Spleen (tissue), 11 donors: ENCODE measurements at regions not wholly inside any gene's neighbourhood (a gene's known extent, or its start where the extent isn't known, plus 50 kb on each side); places are given as distances from the start of the nearest gene placed in this dataset.

Experiments
- DNase-seq: peaks from one replicate; pipeline ENCODE4 v3.0.0-alpha.2; 2020
- H3K27ac ChIP-seq, 8 donors: fragments of 200-600 bp; sonication (generic) in 7 of 8; 1 replicate in 4 of 8; 2 replicates in 4 of 8; pipeline versions ENCODE4 v1.5.0 to v1.8.0; 2016 to 2021; ENCODE audit warnings: inconsistent platforms in 4 of 8, mild to moderate bottlenecking in 4 of 8, moderate library complexity in 1 of 8
- H3K27me3 ChIP-seq, 7 donors: fragments of 200-600 bp; sonication (generic) in 6 of 7; replicated peaks in 1 of 7; 1 replicate in 4 of 7; 2 replicates in 3 of 7; pipeline versions ENCODE4 v1.5.0 to v1.8.0; 2016 to 2021; ENCODE audit warnings: inconsistent platforms in 3 of 7, mild to moderate bottlenecking in 1 of 7
- H3K36me3 ChIP-seq, 6 donors: fragments of 200-600 bp; sonication (generic) in 5 of 6; 1 replicate in 4 of 6; 2 replicates in 2 of 6; pipeline versions ENCODE4 v1.5.0 to v1.8.0; 2016 to 2021; ENCODE audit warnings: inconsistent platforms in 2 of 6
- H3K4me1 ChIP-seq, 6 donors: fragments of 200-600 bp; sonication (generic) in 5 of 6; 1 replicate in 3 of 6; 2 replicates in 3 of 6; pipeline versions ENCODE4 v1.5.0 to v1.8.0; 2016 to 2021; ENCODE audit warnings: inconsistent platforms in 3 of 6
- H3K4me3 ChIP-seq, 8 donors: fragments of 200-600 bp; sonication (generic) in 7 of 8; 1 replicate in 4 of 8; 2 replicates in 4 of 8; pipeline versions ENCODE4 v1.5.0 to v1.8.0; 2016 to 2021; ENCODE audit warnings: inconsistent platforms in 4 of 8, mild to moderate bottlenecking in 4 of 8, moderate library complexity in 2 of 8
- H3K9me3 ChIP-seq, 8 donors: fragments of 200-600 bp; sonication (generic) in 7 of 8; 1 replicate in 4 of 8; 2 replicates in 4 of 8; pipeline versions ENCODE4 v1.5.0 to v1.8.0; 2016 to 2021; ENCODE audit warnings: inconsistent platforms in 4 of 8
- POLR2A ChIP-seq, 3 donors: fragments of 450-650 bp; IDR thresholded peaks; one replicate each; pipeline ENCODE4 v1.5.1; 2017; ENCODE audit warnings: antibody characterized with exemption in 3 of 3, mild to moderate bottlenecking in 1 of 3
- POLR2AphosphoS5 ChIP-seq, 3 donors: sonication (generic); formaldehyde crosslinking; IDR thresholded peaks; one replicate each; pipeline ENCODE4 v1.5.1; 2017; ENCODE audit warnings: antibody characterized with exemption in 3 of 3
- WGBS, 5 donors: extraction: QIAGEN DNeasy Blood & Tissue Kit in 3 of 5; methylation state at CpG; one replicate each; pipeline versions ENCODE4 v1.1.5 to v1.1.7; 2013 to 2018; 5-methylcytosine and 5-hydroxymethylcytosine counted together
- intact Hi-C: fragments of 100-400 bp; cut with DNase I; formaldehyde crosslinking; loops from one replicate; pipeline ENCODE4 v1.15.0; 2023; ENCODE audit warnings: low total_unique reads
- TF ChIP-seq, protein P1 (sequence below), 11 experiments: fragments of 200-600 bp in 7 of 11; fragments of 450-650 bp in 4 of 11; sonication (generic) in 4 of 11; IDR thresholded peaks in 8 of 11; conservative IDR thresholded peaks in 3 of 11; 1 replicate in 7 of 11; 2 replicates in 4 of 11; pipeline versions ENCODE4 v1.4.0 to v1.8.0; 2016 to 2021; ENCODE audit warnings: antibody characterized with exemption in 11 of 11, inconsistent platforms in 4 of 11, mild to moderate bottlenecking in 1 of 11
- donor health status: healthy with polysubstance abuse.
- donor health status: DM: no; HTN: no; CAD: no; lungs with moderate emphysema.
- donor health status: DM: no; HTN: no; CAD: no.
- donor health status: Bipolar disorder and iron deficiency.
- donor health status: healthy.
- donor health status: DM: no; HTN: no; CAD: no.
- donor health status: DM: yes; HTN: yes; CAD: no.

DNA sequence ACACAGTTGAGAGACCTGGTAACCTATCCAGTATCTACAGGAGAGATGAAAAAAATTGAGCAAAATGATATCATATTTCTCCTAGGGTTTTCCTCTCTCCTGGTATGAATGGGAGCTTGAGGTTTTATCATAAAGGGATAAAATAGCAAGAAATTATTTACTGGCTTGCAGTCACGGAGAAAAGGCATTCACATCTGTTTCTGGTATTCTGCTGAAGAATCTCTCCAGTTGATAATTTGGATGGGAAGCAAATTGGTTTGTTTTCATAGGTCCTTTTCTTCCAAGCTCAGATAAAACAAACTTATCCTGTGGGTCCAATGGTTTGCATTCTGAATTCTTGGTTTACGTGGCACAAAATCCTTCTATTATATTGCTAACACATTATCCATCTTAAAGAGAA, 83.1 kb upstream of the GYPA start:
- intact Hi-C loops, result no loop called here
- no peak for DNase-seq
- Histone ChIP-seq H3K27me3 (no peaks in the 10 kb centered on the region), H3K9me3 (no peaks in the 10 kb centered on the region), H3K27ac (no peak overlapping the region), H3K4me3 (no peak overlapping the region), H3K36me3 (no peaks in the 10 kb centered on the region), H3K4me1 (no peaks in the 10 kb centered on the region)
- TF ChIP-seq, protein P1, sequence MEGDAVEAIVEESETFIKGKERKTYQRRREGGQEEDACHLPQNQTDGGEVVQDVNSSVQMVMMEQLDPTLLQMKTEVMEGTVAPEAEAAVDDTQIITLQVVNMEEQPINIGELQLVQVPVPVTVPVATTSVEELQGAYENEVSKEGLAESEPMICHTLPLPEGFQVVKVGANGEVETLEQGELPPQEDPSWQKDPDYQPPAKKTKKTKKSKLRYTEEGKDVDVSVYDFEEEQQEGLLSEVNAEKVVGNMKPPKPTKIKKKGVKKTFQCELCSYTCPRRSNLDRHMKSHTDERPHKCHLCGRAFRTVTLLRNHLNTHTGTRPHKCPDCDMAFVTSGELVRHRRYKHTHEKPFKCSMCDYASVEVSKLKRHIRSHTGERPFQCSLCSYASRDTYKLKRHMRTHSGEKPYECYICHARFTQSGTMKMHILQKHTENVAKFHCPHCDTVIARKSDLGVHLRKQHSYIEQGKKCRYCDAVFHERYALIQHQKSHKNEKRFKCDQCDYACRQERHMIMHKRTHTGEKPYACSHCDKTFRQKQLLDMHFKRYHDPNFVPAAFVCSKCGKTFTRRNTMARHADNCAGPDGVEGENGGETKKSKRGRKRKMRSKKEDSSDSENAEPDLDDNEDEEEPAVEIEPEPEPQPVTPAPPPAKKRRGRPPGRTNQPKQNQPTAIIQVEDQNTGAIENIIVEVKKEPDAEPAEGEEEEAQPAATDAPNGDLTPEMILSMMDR (IDR thresholded peaks at IDR 0.05 in 8 of 11, conservative IDR thresholded peaks at IDR 0.05 in 3 of 11), result no peak
- no peak for TF ChIP-seq POLR2AphosphoS5 (IDR thresholded peaks at IDR 0.05)
- no peak for TF ChIP-seq POLR2A (IDR thresholded peaks at IDR 0.05)
- 79 to 88% (median 83%) methylated on average over 2 of the region's 2 CpGs for WGBS, 5 donors

DNA sequence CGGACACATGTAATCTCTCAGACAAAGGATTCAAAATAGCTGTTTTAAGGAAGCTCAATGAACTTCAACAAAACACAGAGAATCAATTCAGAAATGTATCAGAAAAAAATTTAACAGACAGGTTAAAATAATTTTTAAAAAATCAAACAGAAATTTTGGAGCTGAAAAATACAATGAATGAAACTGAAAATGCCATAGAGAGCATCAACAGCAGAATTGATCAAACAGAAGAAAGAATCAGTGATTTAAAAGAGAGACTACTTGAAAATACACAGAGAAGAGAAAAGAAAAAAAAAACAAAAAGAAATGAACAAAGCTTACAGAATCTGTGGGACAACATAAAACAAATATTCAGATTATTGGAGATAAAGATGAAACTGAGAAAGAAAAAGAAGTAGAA, 118.8 kb upstream of the GYPA start:
- Histone ChIP-seq H3K4me1 (no peaks in the 10 kb centered on the region), H3K36me3 (no peaks in the 10 kb centered on the region), H3K4me3 (no peak overlapping the region), H3K9me3 (peaks cover 0 to 42% (median 23%) of the 10 kb centered on the region in 8 donors), H3K27ac (no peak overlapping the region), H3K27me3 (no peaks in the 10 kb centered on the region)
- WGBS, 5 donors, result 87 to 100% (median 91%) methylated on average over 1 of the region's 1 CpG
- no peak for DNase-seq
- intact Hi-C loops, result no loop called here
- TF ChIP-seq POLR2AphosphoS5 (IDR thresholded peaks at IDR 0.05), result no peak

DNA sequence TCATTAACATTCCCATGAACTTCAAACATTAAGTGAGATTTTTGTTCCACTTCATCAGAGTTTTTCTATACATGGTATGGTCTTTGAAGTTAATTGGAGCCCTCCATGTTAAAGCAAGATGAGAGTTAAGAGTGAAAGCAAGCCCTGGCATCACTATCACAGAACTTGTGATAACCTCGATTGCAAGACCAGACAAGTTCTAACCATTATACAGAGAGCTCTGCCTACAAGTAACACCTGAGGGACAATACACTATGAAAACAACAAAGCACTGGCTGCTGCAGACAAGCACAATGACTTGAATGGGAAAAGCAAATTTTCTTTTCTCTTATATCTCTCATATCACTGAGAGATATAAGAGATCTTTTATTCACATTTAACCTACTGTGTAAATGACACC, 126.6 kb upstream of the GYPA start:
- H3K9me3 ChIP-seq, result no peaks in the 10 kb centered on the region
- H3K27me3 ChIP-seq, result no peaks in the 10 kb centered on the region
- H3K4me1 ChIP-seq, result no peaks in the 10 kb centered on the region
- intact Hi-C loops, result no loop called here
- no peak overlapping the region for H3K27ac ChIP-seq
- no peak for DNase-seq
- WGBS, 5 donors, result 69 to 91% (median 83%) methylated on average over 1 of the region's 1 CpG
- no peak overlapping the region for H3K4me3 ChIP-seq
- no peaks in the 10 kb centered on the region for H3K36me3 ChIP-seq
- TF ChIP-seq POLR2AphosphoS5 (IDR thresholded peaks at IDR 0.05) (no peak), POLR2A (IDR thresholded peaks at IDR 0.05) (no peak)
- TF ChIP-seq, protein P1 (IDR thresholded peaks at IDR 0.05 in 8 of 11, conservative IDR thresholded peaks at IDR 0.05 in 3 of 11), result no peak

DNA sequence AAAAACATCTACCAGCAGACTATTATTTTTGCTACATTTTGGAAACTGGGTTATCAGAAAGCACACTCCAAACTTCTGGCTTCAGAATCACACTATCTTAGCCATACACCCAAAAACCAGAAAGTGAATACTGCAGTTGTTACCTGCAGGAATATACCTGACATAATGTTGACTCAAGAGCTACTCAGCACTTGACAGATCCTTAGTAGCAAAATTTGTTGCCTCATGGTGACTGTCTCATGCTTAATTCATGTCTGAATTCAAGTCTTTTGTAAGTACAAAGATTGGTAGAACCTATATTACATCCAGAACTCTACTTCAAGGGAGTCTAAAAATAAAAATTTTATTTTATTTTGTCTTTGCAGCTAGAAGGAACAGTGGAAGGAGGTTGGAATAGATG, 140.2 kb upstream of the GYPA start:
- Histone ChIP-seq H3K27me3 (no peaks in the 10 kb centered on the region), H3K4me1 (no peaks in the 10 kb centered on the region), H3K9me3 (no peaks in the 10 kb centered on the region), H3K4me3 (no peak overlapping the region), H3K27ac (no peak overlapping the region), H3K36me3 (no peaks in the 10 kb centered on the region)
- DNase-seq, result no peak
- intact Hi-C loops, result no loop called here
- TF ChIP-seq POLR2A (IDR thresholded peaks at IDR 0.05), result no peak
- TF ChIP-seq, protein P1 (IDR thresholded peaks at IDR 0.05 in 8 of 11, conservative IDR thresholded peaks at IDR 0.05 in 3 of 11), result no peak
- no peak for TF ChIP-seq POLR2AphosphoS5 (IDR thresholded peaks at IDR 0.05)

DNA sequence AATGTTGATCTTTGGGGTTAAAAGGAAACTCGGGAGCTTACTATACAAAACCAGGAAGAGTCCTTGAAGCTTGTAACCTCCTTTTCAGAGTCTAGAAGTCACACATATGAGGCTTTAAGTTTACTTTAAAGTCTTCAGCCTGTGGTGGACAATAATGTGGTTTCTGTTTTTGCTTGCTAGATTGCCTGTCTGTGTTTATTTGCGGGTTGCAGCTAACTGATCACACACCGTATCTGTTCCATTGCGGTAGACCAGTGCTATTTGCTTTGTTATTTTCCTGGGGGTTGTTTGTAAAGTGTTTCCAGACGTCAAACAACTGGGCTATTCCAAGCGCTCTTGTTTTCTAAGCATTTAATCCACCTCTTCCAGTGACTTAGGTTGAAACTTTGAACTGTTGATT, 143.0 kb upstream of the GYPA start:
- intact Hi-C loops, result no loop called here
- Histone ChIP-seq H3K9me3 (no peaks in the 10 kb centered on the region), H3K4me3 (no peak overlapping the region), H3K36me3 (no peaks in the 10 kb centered on the region), H3K27me3 (no peaks in the 10 kb centered on the region), H3K27ac (no peak overlapping the region), H3K4me1 (no peaks in the 10 kb centered on the region)
- 64 to 80% (median 72%) methylated on average over 6 of the region's 6 CpGs for WGBS, 5 donors
- no peak for DNase-seq
- TF ChIP-seq POLR2AphosphoS5 (IDR thresholded peaks at IDR 0.05) (no peak), POLR2A (IDR thresholded peaks at IDR 0.05) (no peak)
- TF ChIP-seq, protein P1 (IDR thresholded peaks at IDR 0.05 in 8 of 11, conservative IDR thresholded peaks at IDR 0.05 in 3 of 11), result no peak
